C1 segment of cervical spinal cord (tissue), 14 donors: ENCODE measurements at regions not wholly inside any gene's neighbourhood (a gene's known extent, or its start where the extent isn't known, plus 50 kb on each side); places are given as distances from the start of the nearest gene placed in this dataset.

Source experiments
- DNase-seq, 14 donors: peaks; one replicate each; lab custom pipeline; 2025; lab: John Stamatoyannopoulos, UW

DNA sequence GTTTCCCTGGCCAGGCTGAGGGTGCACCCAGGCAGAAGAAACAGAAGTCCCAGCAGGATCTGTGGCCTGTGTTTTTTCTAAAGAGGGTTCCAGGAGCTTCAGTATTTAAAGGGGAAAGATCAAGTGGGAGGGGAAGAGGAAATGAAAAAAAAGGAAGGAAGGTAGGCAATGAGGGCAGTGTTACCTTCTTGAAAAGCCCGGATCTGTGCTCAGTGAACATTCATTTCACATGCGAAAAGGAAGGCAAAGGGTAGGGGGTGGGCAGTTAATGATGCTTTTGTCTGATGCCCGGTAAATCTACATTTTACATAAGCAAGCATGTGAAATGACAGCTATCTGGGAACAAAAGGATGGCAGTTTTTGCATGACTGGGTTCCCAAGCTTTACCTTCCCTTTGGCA lies 326.2 kb downstream of the UQCRFS1 start:
- DNase-seq: no peak

DNA sequence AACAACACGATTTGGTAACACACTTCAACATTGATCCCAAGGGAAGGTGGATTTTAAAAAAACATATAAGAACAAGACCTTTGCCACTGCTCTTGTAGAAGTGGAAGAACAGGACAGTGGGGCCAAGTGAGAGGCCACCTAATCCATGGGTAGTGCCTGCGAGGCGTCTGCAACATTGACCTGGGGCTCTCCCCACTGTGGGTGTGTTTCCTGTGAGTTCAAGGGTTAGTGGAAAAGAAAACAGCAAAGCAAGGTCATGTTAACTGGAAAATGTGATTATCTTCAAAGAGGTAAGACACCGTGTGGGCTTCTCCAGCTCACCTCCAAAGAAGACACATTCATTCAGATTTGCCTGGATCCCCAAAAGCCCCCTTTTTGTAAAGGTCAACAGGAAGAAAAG lies 327.0 kb downstream of the UQCRFS1 start:
- no peak for DNase-seq

DNA sequence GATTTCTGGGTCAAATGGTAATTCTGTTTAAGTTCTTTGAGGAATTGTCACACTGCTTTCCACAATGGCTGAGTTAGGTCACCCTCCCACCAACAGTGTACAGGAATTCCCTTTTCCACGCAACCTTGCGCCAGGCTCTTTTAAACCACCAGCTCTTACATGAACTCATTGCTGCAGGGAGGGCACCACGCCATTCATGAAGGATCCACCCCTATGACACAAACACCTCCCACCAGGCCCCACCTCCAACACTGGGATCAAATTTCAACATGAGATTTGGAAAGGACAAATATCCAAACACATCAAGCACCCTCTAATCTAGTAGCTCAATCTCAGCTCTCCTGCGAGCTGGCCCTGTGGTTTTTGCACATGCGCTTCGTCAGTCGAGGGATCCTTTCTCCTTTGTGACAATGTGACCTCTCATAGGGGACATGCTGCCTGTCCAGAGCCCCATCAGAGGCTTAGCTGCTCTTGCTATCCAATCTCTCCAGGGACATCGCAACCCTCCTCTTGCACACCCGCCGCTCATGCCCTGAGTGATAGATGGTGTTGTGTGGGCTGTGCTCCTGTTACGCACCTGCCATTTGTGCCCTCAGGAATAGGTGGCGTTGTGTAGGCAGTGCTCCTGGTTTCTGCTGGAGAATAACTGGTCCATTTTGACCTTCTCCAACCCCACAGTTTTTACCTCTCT lies 328.0 kb downstream of the UQCRFS1 start:
- DNase-seq: no peak

DNA sequence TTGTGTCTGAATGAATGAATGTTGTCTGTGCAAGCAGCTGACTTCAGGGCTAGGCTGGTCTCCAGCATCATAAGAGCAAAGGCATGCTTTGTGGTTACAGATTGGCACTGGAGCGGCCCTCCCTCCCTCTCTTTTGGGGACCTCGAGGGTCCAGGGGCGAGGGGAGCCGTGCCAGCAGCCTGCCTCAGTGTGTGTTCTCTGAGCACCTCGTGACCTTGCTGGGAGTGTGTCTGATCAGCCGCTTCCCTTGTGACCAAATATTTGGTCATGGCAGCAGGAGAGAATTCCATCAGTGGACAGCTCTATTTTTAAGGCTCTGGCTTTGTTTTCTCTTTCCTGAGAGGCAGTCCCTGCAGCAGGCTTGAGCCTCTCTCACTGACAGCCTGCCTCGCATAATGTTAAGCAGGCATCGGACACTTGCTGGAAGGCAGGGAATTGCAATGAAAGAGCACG lies 329.7 kb downstream of the UQCRFS1 start:
- DNase-seq: peak in 10 of 14 donors; percentile 9 to 51 (median 22)

DNA sequence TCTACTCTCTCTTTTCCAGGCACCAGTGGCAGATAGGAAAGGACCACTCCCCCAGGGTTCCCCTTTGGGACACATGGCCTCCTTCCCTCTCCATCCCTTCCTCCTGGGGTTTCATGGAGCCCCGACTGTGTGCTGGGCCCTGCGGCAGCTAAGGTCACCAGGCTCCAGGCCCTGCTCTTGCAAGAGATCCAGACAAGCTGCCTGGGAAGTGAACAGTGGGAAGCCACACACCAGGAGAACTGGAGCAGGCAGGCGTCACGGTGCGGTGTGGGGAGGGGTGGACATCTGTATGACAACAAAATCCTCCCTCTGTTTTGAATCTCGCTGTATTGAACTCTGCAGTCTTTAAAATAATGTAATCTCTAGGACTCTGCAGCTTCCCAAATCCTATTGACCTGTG lies 330.1 kb downstream of the UQCRFS1 start:
- peak in 2 of 14 donors; percentile 10 to 24 for DNase-seq

DNA sequence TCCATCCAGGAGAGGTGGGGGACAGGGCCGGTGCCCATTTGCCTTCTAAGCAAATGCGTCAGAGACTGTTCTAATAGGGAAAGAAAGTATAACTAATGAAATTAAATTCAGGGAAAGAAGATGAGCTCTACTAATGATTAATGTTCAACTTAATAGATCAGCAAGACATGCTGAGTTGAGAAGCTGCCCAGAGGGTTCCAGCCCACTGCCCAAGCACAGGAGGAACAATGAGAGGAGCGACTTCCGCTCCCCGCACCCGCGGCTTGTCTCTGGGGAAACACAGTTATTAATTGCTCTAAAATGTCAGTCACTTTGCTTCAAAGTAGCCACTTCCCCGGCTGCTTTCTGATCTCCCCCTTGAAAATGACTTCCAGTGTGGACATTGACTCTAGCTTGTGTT lies 331.3 kb downstream of the UQCRFS1 start:
- no peak for DNase-seq

DNA sequence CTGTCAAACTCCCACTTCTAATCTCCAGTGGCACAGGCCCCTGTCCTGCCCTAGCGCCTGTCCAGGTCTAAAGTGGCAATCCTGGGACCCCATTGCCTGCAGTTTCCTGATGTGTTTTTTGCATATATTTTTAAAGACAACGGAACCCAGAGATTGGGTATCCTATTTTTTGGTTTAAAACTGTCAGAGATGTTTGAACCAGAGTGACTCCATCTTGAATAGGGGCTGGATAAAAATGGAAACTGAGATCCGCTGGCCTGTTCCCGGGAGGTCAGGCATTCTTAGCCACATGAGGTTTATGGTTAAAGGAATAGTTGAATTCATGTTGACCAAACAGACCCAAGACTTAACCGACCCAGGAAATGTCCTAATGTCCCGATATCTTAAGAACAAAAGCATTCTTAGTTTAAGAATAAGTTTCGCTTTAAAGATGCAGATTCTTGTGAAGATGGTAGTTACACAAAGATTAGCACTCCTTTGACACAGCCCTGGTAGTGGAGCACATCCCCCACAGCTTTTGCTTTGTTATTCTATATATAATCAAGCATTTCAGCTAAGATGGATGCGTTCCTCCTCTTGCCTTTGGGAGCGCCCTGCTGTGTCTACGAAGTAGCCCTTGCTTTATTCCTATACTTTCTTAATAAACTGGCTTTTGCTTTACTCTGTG lies 332.1 kb downstream of the UQCRFS1 start:
- DNase-seq: no peak

DNA sequence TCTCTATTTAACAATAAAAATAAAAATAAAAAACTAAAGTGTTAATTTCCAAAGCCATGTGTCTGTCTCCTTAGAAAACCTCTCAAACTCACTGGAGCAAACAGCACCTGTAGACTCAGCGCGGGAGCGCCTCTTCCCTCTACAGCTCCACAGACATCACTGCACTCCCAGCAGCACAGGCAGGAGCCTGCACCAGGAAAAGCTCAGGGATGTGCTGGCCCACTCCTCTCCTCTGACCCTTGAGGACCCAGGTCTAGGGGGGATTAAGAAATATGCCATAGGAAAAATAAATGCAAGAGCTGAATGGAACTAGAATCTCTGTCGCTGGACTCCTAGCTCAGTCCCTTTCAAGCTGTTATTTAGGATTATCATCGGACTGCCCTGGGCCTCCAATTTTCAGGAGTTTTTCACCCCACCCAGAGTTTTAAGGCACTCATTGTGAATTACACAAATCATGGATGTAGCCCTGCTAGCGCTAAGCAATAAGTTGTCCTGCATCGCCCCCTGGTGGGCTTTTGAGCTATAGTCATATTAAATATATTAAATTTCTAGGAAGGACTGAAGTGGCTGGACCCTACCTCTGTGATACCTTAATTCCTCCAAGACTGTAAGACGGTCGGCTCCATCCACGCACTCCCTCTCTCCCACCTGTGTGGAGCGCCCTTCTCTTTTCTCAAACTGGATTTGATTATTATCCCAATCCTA lies 333.9 kb downstream of the UQCRFS1 start:
- peak in 10 of 14 donors; percentile 5 to 57 (median 22) for DNase-seq

DNA sequence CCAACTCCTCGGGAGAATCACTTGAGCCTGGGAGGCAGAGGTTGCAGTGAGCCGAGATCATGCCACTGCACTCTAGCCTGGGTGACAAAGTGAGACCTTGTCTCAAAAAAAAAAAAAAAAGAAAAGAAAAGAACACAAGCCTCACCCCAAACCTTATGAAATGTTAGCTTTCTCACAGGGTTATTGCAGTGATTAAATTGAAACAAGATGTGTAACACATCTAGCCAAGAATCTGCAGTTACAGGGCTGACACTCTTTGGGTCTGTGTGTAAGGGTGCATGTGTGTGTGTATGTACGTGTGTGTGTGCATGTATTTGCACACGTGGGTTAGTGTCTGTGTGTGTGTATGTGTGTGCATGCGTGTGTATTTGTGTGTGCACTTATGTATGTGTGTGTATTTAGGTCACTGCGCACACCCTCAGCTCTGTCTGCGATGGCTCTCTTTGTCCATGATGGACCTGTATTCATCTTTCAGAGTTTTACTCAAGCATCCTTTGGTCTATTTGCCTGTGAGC lies 336.3 kb downstream of the UQCRFS1 start:
- no peak for DNase-seq

DNA sequence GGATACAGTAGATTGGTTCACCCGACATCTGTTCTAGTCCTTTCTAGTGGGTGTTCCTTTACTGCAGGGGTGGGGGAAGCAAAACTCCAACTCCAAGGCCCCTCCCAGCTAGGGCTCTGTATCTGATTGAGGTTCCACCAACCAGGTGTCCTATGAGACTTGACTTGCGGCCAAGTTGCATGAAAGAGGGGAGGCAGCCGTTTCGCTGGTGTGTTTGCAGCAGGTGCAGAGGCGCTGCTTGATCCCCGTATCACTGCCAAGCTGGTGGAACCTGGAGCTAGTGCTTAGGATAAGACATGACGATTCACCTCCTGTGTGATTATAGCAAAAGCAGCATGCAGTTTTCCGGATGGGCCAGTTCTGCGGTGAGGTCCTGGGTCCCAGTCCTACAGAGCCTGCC lies 338.2 kb downstream of the UQCRFS1 start:
- no peak for DNase-seq

DNA sequence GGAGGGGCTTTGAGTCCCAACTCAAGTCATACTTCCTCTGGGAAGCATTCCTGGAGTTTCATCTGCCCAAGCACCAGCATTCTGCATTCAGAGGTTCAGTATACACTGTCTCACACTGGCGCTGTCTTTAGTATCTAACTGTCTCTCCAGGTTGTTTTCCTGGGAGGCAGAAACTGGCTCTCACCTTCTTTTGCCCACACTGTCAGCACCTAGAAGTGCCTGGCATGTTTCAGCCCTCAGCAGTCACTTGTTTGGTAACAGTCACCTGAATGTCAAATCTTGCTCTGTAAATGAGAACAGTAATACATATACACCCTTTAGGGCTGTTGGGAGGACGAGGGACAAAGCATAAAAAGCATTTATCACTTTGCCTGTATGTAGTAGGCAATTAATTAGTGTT lies 339.6 kb downstream of the UQCRFS1 start:
- DNase-seq: no peak

DNA sequence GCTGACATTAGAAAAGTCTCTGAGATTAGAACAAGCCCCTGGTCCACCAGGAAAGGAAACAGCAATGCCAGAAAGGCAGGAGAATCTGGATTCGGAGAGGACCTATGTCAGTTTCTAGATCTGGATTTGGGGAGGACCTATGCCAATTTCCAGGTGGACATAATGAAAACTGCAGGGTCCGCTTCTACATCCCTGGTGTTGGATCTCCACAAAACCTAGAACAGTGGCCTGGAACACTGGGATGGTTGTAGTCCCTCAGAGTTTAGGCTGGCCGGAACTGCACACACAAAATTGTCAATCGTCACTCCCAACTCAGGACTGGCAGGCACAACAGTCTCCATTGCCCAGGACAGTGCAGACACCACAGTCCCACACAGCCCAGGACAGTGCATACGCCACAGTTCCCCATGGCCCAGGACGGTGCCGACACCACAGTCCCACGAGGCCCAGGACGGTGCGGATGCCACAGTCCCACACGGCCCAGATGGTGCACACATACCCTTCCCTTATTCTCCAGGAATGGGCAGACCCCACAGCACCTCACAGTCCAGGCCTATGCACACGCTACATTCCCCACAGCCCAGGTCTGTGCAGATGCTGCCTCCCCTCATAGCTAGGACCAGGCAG lies 341.7 kb downstream of the UQCRFS1 start:
- no peak for DNase-seq

DNA sequence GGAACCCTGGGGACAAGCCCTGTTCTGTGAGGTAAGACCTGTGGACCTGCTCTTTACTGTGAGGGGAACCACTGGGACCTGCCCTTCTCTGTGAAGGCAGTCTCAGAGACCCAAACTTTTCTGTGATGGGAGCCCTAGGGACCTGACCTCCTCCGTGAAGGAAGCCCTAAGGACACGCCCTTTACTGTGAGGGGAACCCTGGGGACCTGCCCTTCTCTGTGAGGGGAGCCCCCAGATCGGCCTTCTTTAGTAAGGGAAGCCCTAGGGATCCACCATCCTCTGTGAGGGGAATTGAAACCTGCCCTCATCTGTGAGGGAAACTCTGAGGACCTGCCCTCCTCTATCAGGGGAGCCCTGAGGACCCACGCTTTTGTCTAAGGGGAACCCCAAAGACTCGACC lies 343.5 kb downstream of the UQCRFS1 start:
- no peak for DNase-seq

DNA sequence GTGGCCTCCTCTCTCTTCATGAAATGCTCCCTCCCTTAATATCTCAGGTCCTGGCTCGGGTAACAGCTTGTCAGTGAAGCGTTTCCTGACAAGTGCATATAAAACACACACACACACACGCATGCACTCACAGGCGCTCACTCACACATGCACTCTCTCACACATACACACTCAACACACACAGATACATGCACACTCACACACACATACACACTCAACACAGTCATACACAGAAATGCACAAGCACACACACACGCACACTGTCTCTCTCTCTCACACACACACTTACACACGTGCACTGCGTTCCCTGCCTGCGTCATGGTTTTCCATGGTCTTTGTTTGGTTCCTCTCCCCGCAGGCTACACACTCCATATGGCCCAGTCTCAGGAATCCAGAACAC lies 344.1 kb downstream of the UQCRFS1 start:
- DNase-seq: no peak

DNA sequence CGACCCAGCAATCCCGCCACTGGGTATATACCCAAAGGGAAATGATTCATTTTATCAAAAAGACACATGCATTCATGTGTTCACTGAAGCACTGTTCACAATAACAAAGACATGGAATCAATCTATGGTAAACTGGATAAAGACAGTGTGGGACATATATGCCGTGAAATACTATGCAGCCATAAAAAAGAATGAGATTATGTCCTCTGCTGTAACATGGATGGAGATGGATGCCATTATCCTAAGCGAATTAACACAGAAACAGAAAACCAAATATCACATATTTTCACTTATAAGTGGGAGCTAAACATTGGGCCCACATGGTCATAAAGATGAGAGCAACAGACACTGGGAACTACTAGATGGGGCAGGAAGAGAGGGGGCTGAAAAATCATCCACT lies 345.0 kb downstream of the UQCRFS1 start:
- DNase-seq: no peak

DNA sequence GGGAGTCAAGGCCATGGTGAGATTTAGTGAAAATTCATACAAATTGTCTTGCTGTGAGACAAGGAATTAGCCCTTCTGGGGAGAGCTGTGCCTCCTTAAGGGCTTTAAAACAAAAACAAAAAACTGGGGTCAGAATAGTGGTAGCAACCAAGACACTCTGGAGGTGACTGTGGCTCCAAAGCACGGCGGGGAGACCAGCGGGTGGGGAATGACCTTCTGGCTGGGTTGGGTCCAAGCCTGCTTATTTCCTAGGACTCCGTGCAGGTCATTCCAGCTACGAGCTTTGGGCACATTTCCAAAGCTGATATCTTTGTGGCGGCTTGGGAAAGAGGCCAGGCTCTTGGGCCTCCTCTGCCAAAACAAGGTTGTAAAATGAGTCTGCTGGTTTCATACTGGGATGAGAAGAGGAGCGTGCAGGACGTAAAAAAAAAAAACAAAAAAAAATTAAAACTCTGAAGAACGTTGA lies 348.3 kb downstream of the UQCRFS1 start:
- peak in 1 of 14 donors; percentile 3 for DNase-seq

DNA sequence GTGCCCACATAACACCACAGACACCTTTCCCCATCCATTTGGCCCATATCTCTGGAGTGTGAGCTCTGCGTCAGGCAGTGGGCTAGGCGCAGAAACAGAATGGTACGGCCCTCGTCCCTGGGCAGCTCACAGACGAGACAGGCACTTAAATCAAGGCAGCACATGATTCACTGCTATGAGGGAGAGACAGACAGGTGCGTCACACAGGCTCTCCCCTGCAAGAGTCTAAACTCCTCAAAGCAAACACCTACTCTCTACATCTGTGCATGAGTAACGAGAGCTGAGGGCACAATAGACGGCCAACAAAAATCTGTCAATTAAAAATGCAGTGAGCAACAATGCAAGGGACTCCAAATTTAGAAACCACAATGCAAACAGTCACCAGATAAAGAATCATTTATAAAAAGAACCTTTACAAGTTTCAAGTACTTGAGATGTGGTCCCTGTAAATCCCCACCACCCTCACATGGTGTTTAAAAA lies 348.9 kb downstream of the UQCRFS1 start:
- DNase-seq: no peak

DNA sequence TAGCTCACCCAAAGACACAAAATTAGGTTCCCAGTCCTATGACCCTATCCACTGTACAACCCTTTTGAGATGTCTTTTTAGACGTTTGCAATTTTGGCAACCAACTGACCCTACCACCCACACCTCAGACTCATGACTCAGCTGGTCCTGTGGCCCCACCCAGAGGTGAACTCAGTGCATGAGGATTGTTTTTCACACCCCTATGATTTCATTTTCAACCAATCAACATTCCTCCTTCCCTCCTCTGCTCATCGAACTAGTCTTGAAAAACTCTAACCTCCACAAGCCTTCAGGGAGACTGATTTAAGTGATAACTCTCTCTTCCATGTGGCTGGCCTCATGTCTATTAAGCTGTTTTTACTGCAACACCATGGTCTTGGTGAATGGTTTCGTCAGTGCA lies 350.7 kb downstream of the UQCRFS1 start:
- DNase-seq: no peak

DNA sequence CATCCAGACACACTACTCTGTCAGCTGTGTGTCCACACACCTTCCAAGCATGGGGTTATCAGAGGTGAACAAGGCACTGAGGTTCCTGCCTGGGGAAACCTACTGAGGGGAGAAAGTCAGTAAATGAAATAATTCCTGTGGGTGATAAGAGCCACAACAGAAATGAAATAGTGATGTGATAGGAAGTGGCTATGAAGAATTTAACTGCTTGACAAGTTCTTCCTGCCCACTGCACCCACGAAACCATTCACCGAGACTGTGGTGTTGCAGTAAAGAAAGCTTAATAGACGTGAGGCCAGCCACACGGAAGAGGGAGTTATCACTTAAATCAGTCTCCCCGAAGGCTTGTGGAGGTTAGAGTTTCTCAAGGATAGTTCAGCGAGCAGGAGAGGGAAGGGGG lies 353.1 kb downstream of the UQCRFS1 start:
- DNase-seq: no peak

DNA sequence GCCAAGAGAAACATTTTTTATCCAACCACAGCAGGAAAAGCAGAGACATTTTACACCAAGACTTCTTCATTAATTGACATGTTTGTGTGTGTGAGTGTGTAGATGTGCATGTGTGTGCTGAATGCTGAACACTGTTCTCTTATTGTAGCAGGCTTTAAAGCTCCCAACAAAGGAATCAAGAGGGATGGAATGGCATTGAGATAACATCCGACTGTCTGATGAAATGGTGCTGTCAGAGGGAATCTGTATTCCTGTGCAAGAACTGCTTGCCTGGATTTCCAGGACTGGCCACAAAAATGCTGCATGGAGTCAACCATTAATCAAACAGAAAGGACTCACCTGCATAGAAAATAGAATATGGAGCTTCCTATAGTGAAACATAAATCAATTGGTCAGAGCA lies 354.0 kb downstream of the UQCRFS1 start:
- DNase-seq: no peak

DNA sequence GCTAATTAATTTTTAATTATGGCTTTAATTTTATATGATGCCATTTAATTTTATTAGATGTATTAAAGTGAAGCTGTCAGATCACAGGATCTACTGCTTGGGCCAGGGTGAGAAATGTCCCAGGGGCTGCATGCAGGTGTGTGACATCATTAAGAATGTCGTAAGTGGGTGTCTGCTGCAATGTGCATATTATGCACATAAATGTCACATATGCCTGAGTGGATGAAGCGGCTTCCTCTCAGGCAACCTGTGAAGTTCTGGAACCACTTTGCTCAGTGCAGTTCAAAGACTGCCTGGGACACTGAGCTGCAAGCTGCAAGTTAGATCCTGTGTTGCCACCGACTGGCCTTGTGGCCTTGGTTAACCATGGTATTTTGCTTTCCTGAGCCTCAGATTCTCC lies 355.0 kb downstream of the UQCRFS1 start:
- DNase-seq: no peak

DNA sequence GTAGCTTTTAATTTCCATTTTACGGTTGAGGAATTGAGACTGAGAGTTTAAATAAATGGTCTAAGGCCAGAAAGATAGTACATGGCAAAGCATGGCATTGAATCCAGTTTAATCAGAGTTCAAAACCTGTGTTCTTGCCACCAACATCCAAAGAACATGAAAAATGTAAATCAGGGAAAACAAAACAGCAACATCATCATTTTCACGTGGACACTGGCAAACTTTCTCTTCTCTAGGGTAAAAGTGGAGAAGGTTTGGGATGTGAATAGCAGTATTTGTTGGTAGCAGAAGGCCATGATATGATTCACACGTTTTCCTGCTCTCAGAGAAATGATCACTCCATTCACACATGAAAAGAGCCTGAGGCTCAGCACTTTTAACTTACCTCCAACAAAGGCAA lies 357.7 kb downstream of the UQCRFS1 start:
- DNase-seq: no peak
